K562 (cell line): ENCODE measurements at regions not wholly inside any gene's neighbourhood (a gene's known extent, or its start where the extent isn't known, plus 50 kb on each side); places are given as distances from the start of the nearest gene placed in this dataset.

Experiments
- ATAC-seq: fragments of 200-7000 bp; cut with Tn5 transposase; 3 replicates; pipeline ENCODE4 v1.9.1; 2020; ENCODE audit warnings: moderate library complexity
- BruUV-seq: library from RNA; stranded (reverse); fragments of 400-500 nt; replicated peaks from 2 replicates; lab custom pipeline; 2021; lab: Mats Ljungman, UMichigan
- CTCF ChIA-PET: fragments of 300-600 bp; formaldehyde crosslinking; extraction: SDS; loops from one replicate; lab custom pipeline; 2021; ENCODE audit warnings: low intra/inter-chr PET ratio; lab: Yijun Ruan, JAX
- POLR2A ChIA-PET: fragments of 300-600, 350-650 bp; sonication (Branson Sonifier 250); formaldehyde crosslinking; extraction: SDS; loops from one replicate; lab custom pipeline; 2021; ENCODE audit warnings: antibody characterized with exemption, inconsistent platforms; lab: Yijun Ruan, JAX
- DNase-seq, 4 experiments: peaks; one replicate each; pipeline versions ENCODE4 v3.0.0 to v3.0.0-alpha.2; 2011 to 2018; ENCODE audit warnings: low spot score in 3 of 4, mixed read lengths in 3 of 4; ENCODE audit errors: extremely low read depth in 1 of 4
- FAIRE-seq: peaks from 2 replicates; lab custom pipeline; 2011; peaks lifted over from hg19 to GRCh38; lab: Jason Lieb, UNC
- H2AFZ ChIP-seq: 2 replicates; pipeline ENCODE4 v1.6.0; 2011; ENCODE audit warnings: low read depth, low read length, control low read depth, inconsistent platforms
- H3K27ac ChIP-seq: fragments of 200-600 bp; 3 replicates; pipeline ENCODE4 v1.8.0; 2011; ENCODE audit warnings: low read depth, mild to moderate bottlenecking, control low read depth, inconsistent platforms, low read length, moderate library complexity, mixed read lengths; ENCODE audit errors: extremely low read depth
- H3K27me3 ChIP-seq, 2 experiments: fragments of 300-600 bp in 1 of 2; 2 replicates in 1 of 2; 3 replicates in 1 of 2; pipeline versions ENCODE4 v1.6.0 to v1.8.0; 2011; ENCODE audit warnings: inconsistent platforms in 2 of 2, low read length in 2 of 2, mild to moderate bottlenecking in 1 of 2, mixed read lengths in 1 of 2, moderate library complexity in 1 of 2; ENCODE audit not compliant: control insufficient read depth in 2 of 2, insufficient read depth in 2 of 2
- H3K36me3 ChIP-seq: fragments of 300-600 bp; 3 replicates; pipeline ENCODE4 v1.8.0; 2011; ENCODE audit warnings: mild to moderate bottlenecking, low read length, inconsistent platforms; ENCODE audit not compliant: control insufficient read depth, insufficient read depth
- H3K4me1 ChIP-seq, 2 experiments: fragments of 200-600 bp in 1 of 2; replicated peaks in 1 of 2; 2 replicates in 1 of 2; 3 replicates in 1 of 2; pipeline versions ENCODE4 v1.5.1 to v1.8.0; 2011; ENCODE audit warnings: inconsistent platforms in 2 of 2, low read length in 2 of 2, mild to moderate bottlenecking in 1 of 2, mixed read lengths in 1 of 2, moderate library complexity in 1 of 2; ENCODE audit not compliant: control insufficient read depth in 2 of 2, insufficient read depth in 2 of 2
- H3K4me2 ChIP-seq: 2 replicates; pipeline ENCODE4 v1.6.1; 2011; ENCODE audit warnings: low read length, control low read depth, inconsistent platforms, mixed read lengths; ENCODE audit not compliant: insufficient read depth
- H3K4me3 ChIP-seq: fragments of 200-600 bp; sonication (generic), shearing (Covaris generic); 2 replicates; pipeline ENCODE4 v1.5.1; 2016; ENCODE audit warnings: control low read depth, inconsistent platforms
- H3K79me2 ChIP-seq: fragments of 200-600 bp; 3 replicates; pipeline ENCODE4 v1.8.0; 2011; ENCODE audit warnings: low read length, inconsistent platforms; ENCODE audit not compliant: control insufficient read depth, insufficient read depth
- H3K9ac ChIP-seq, 2 experiments: 2 replicates each; pipeline versions ENCODE4 v1.6.0 to v1.6.1; 2011; ENCODE audit warnings: low read depth in 2 of 2, low read length in 2 of 2, control low read depth in 1 of 2, inconsistent platforms in 1 of 2, mild to moderate bottlenecking in 1 of 2, mixed read lengths in 1 of 2; ENCODE audit not compliant: insufficient read depth in 1 of 2
- H3K9me1 ChIP-seq: one replicate; pipeline ENCODE4 v1.6.0; 2011; ENCODE audit warnings: inconsistent platforms, mild to moderate bottlenecking, low read length, moderate library complexity; ENCODE audit not compliant: control insufficient read depth, insufficient read depth
- H3K9me3 ChIP-seq: replicated peaks from 2 replicates; pipeline ENCODE4 v1.5.1; 2011; ENCODE audit warnings: low read depth, low read length, inconsistent platforms; ENCODE audit not compliant: control insufficient read depth, insufficient read depth
- H4K20me1 ChIP-seq: replicated peaks from 2 replicates; pipeline ENCODE4 v1.6.1; 2011; ENCODE audit warnings: low read length, inconsistent platforms, mixed read lengths; ENCODE audit not compliant: control insufficient read depth, insufficient read depth
- GTF2B ChIP-seq: IDR thresholded peaks from 2 replicates; pipeline ENCODE4 v1.6.1; 2011; ENCODE audit not compliant: insufficient read length; ENCODE audit errors: extremely low read depth
- MAFF ChIP-seq: IDR thresholded peaks from 2 replicates; pipeline ENCODE4 v1.6.1; 2012; ENCODE audit warnings: low read length, improper control_type of control experiment
- MAFG ChIP-seq: fragments of 450-650 bp; conservative IDR thresholded peaks from 2 replicates; pipeline ENCODE4 v1.6.1; 2016; ENCODE audit warnings: missing genetic modification characterization, missing compliant biosample characterization
- MAFK ChIP-seq: IDR thresholded peaks from 2 replicates; pipeline ENCODE4 v1.6.1; 2011; ENCODE audit warnings: low read length, improper control_type of control experiment
- NFE2 ChIP-seq: IDR thresholded peaks from 2 replicates; pipeline ENCODE4 v1.6.1; 2014; ENCODE audit warnings: antibody characterized with exemption, low read depth
- NFE2L1 ChIP-seq: fragments of 450-650 bp; IDR thresholded peaks from 2 replicates; pipeline ENCODE4 v1.6.1; 2016; ENCODE audit warnings: missing genetic modification characterization, low read depth, mild to moderate bottlenecking, missing compliant biosample characterization, moderate library complexity, borderline replicate concordance
- ZNF121 ChIP-seq: sonication (generic); formaldehyde crosslinking; conservative IDR thresholded peaks from 2 replicates; pipeline ENCODE4 v1.8.0; 2022; ENCODE audit warnings: missing genetic modification reagents
- ZNF316 ChIP-seq: fragments of 450-650 bp; IDR thresholded peaks from 2 replicates; pipeline ENCODE4 v1.6.1; 2016
- ZNF699 ChIP-seq: fragments of 250-450 bp; sonication (Bioruptor Pico); IDR thresholded peaks from 2 replicates; pipeline ENCODE4 v1.8.0; 2021; ENCODE audit warnings: mild to moderate bottlenecking, moderate library complexity; ENCODE audit not compliant: insufficient replicate concordance
- WGBS: fragments of 100-300 bp; shearing (Covaris generic); methylation state at CpG from one replicate; pipeline ENCODE4 v1.1.6; 2016; ENCODE audit warnings: low coverage, mixed read lengths; ENCODE audit not compliant: insufficient coverage; ENCODE audit errors: missing lambda C conversion rate; 5-methylcytosine and 5-hydroxymethylcytosine counted together
- in situ Hi-C: fragments of 300-500 bp; cut with MboI; formaldehyde crosslinking; loops from 4 replicates; pipeline ENCODE4 v1.15.0; 2018; ENCODE audit warnings: inconsistent platforms, mixed read lengths
- intact Hi-C: fragments of 100-400 bp; cut with micrococcal nuclease; formaldehyde crosslinking; loops from 2 replicates; pipeline ENCODE4 v1.14.2; 2022

GRCh38 chr2:114331934-114332333 lies 110.5 kb upstream of the DPP10 start:
- no peak overlapping the region for H3K27ac ChIP-seq
- FAIRE-seq (no peak), ATAC-seq (no peak), DNase-seq (no peak)
- no peaks in the 10 kb centered on the region for H3K79me2 ChIP-seq
- BruUV-seq, result no TSS peak
- no peaks in the 10 kb centered on the region for H3K9me3 ChIP-seq
- in situ Hi-C loops (no loop called here), intact Hi-C loops (no loop called here)
- TF ChIP-seq MAFK (peak; percentile 42; the same call in 1 of the 2 replicates), MAFG (peak; percentile 67), ZNF316 (peak; percentile 33; the same call in 1 of the 2 replicates), NFE2 (0 out of 2 replicates have a peak, but pooled peaks have one; percentile 36), GTF2B (no peak), MAFF (peak; percentile 55), NFE2L1 (tag) (peak; percentile 40; the same call in 1 of the 2 replicates), ZNF121 (no peak), ZNF699 (no peak)
- no peaks in the 10 kb centered on the region for H3K36me3 ChIP-seq
- H3K4me2 ChIP-seq, result no peak overlapping the region
- no peaks in the 10 kb centered on the region for H3K4me1 ChIP-seq
- H3K9ac ChIP-seq, result no peak overlapping the region
- no peaks in the 10 kb centered on the region for H3K9me1 ChIP-seq
- ChIA-PET CTCF (no interaction called here), POLR2A (interaction anchor here (0.6 kb wide), 1 partner anchor 103 kb away, joined by 3 read pairs; no protein-coding TSS in a partner anchor)
- WGBS, result 3% methylated on average over 3 of the region's 3 CpGs
- no peaks in the 10 kb centered on the region for H4K20me1 ChIP-seq
- H3K27me3 ChIP-seq, result no peaks in the 10 kb centered on the region
- H3K4me3 ChIP-seq, result no peak overlapping the region
- H2AFZ ChIP-seq, result no peak overlapping the region
